ENCODE measurements at regions not wholly inside any gene's neighbourhood (a gene's known extent, or its start where the extent isn't known, plus 50 kb on each side); places are given as distances from the start of the nearest gene placed in this dataset.

- no peak for TF ChIP-seq EZH2phosphoT487 (IDR thresholded peaks at IDR 0.05; ENCODE audit: borderline replicate concordance, low read depth)
- no peak for TF ChIP-seq POLR2AphosphoS5 (IDR thresholded peaks at IDR 0.05; ENCODE audit: low read depth, low read length)
- no peak for TF ChIP-seq USF1 (IDR thresholded peaks at IDR 0.05; ENCODE audit: borderline replicate concordance, low read depth)
- no peak for TF ChIP-seq TAF1 (IDR thresholded peaks at IDR 0.05; ENCODE audit: borderline replicate concordance, low read depth, low read length)
- no peak for TF ChIP-seq ELF1 (IDR thresholded peaks at IDR 0.05)
- no peak for TF ChIP-seq TEAD4 (IDR thresholded peaks at IDR 0.05; ENCODE audit: borderline replicate concordance, insufficient read depth)
- TF ChIP-seq RFX5 (IDR thresholded peaks at IDR 0.05; ENCODE audit: low read length), result no peak
- TF ChIP-seq EP300 (IDR thresholded peaks at IDR 0.05; ENCODE audit: borderline replicate concordance in 1 of 2, low read depth in 1 of 2, low read length in 1 of 2), result no peak
- TF ChIP-seq CTCF (IDR thresholded peaks at IDR 0.05), result no peak
- no peak for TF ChIP-seq USF2 (IDR thresholded peaks at IDR 0.05; ENCODE audit: borderline replicate concordance, low read depth, low read length)
- no peak for TF ChIP-seq RXRA (IDR thresholded peaks at IDR 0.05; ENCODE audit: borderline replicate concordance, low read depth)
- no peak for TF ChIP-seq FOXJ3 (CRISPR knock-in tag; IDR thresholded peaks at IDR 0.05)
- no peak for TF ChIP-seq SIN3A (IDR thresholded peaks at IDR 0.05; ENCODE audit: borderline replicate concordance, low read depth, low read length)
- no peak for TF ChIP-seq CHD2 (IDR thresholded peaks at IDR 0.05; ENCODE audit: low read length, partially characterized antibody)
- TF ChIP-seq SMC3 (IDR thresholded peaks at IDR 0.05; ENCODE audit: low read depth, low read length), result no peak
- TF ChIP-seq GATA2 (CRISPR knock-in tag; IDR thresholded peaks at IDR 0.05), result no peak
- no peak for TF ChIP-seq NRF1 (IDR thresholded peaks at IDR 0.05; ENCODE audit: low read depth, low read length)
- Histone ChIP-seq H4K20me1 (ENCODE audit: insufficient read depth) (no peaks in the 10 kb centered on the region), H3K9me2 (no peaks in the 10 kb centered on the region), H3F3A (replicated peaks; ENCODE audit: insufficient read depth) (no peaks in the 10 kb centered on the region), H3K4me2 (no peak overlapping the region), H3K27ac (ENCODE audit: low read depth in 2 of 2, low read length in 1 of 2) (no peak overlapping the region), H3K4me1 (ENCODE audit: control insufficient read depth in 1 of 2, insufficient read depth in 2 of 2, low read depth in 1 of 2, low read length in 1 of 2) (no peaks in the 10 kb centered on the region; a peak in 1 of 4 replicates), H2AFZ (ENCODE audit: low read depth) (no peak overlapping the region), H3K9me3 (no peaks in the 10 kb centered on the region), H3K9ac (no peak overlapping the region), H3K27me3 (ENCODE audit: insufficient read depth) (no peaks in the 10 kb centered on the region), H3K36me3 (replicated peaks in 1 of 2; ENCODE audit: control insufficient read depth in 1 of 2, insufficient read depth in 2 of 2, low read length in 1 of 2) (no peaks in the 10 kb centered on the region), H3K4me3 (ENCODE audit: low read depth in 2 of 2, low read length in 1 of 2) (no peak overlapping the region), H3K79me2 (ENCODE audit: insufficient read depth) (no peaks in the 10 kb centered on the region)
- DNase-seq, result no peak
- ChIA-PET POLR2A (no interaction called here), CTCF (no interaction called here)
Observed at GRCh38 chr2:66198873-66199272, 236.1 kb upstream of the MEIS1 start.
